ENCODE measurements at regions not wholly inside any gene's neighbourhood (a gene's known extent, or its start where the extent isn't known, plus 50 kb on each side); places are given as distances from the start of the nearest gene placed in this dataset.
"Not testable (repeated sequence)": the region's sequence is repeated elsewhere in the genome, so short reads cannot be mapped to it uniquely, and the experiment has no call there.

- TF ChIP-seq ZNF274 (IDR thresholded peaks at IDR 0.05; ENCODE audit: low read depth, low read length): no peak
- TF ChIP-seq YY1 (IDR thresholded peaks at IDR 0.05; ENCODE audit: insufficient read depth, insufficient read length): no peak
- no peak for TF ChIP-seq SUZ12 (IDR thresholded peaks at IDR 0.05; ENCODE audit: extremely low read depth, insufficient read depth, insufficient read length)
- H3K4me1 ChIP-seq (ENCODE audit: insufficient read depth, insufficient read length): no peaks in the 10 kb centered on the region
- no peak overlapping the region for H3K4me3 ChIP-seq (ENCODE audit: insufficient read length, low read depth)
- DNase-seq (ENCODE audit: low read depth, low spot score): no peak
- H3K9me3 ChIP-seq (ENCODE audit: insufficient read depth, low read length): peaks cover under 1% of the 10 kb centered on the region; the same call in 1 of the 2 replicates
- no peaks in the 10 kb centered on the region for H3K27me3 ChIP-seq (ENCODE audit: insufficient read depth, insufficient read length)
- no peak overlapping the region for H3K9ac ChIP-seq (ENCODE audit: insufficient read length, low read depth)
- no peaks in the 10 kb centered on the region for H3K36me3 ChIP-seq (ENCODE audit: insufficient read depth, insufficient read length, low read length)
These were observed 111.5 kb upstream of the ANTXRL start for GRCh38 chr10:46175296-46175695.

- no peaks in the 10 kb centered on the region for H3K27me3 ChIP-seq (ENCODE audit: insufficient read depth, insufficient read length)
- no peak for DNase-seq (ENCODE audit: low read depth, low spot score)
These were observed 111.0 kb upstream of the ANTXRL start for GRCh38 chr10:46175831-46176230.

GRCh38 chr10:46187431-46187830 is 99.4 kb upstream of the ANTXRL start:
- H3K4me3 ChIP-seq (ENCODE audit: insufficient read length, low read depth); H3K9me3 ChIP-seq (ENCODE audit: insufficient read depth, low read length); H3K9ac ChIP-seq (ENCODE audit: insufficient read length, low read depth); H3K36me3 ChIP-seq (ENCODE audit: insufficient read depth, insufficient read length, low read length); H3K27me3 ChIP-seq (ENCODE audit: insufficient read depth, insufficient read length); DNase-seq (ENCODE audit: low read depth, low spot score); H3K4me1 ChIP-seq (ENCODE audit: insufficient read depth, insufficient read length): not testable (repeated sequence)

More at GRCh38 chr10:46175831-46176230, 111.0 kb upstream of the ANTXRL start:
- TF ChIP-seq ZNF274 (IDR thresholded peaks at IDR 0.05; ENCODE audit: low read depth, low read length): no peak
- TF ChIP-seq SUZ12 (IDR thresholded peaks at IDR 0.05; ENCODE audit: extremely low read depth, insufficient read depth, insufficient read length): no peak
- TF ChIP-seq YY1 (IDR thresholded peaks at IDR 0.05; ENCODE audit: insufficient read depth, insufficient read length): no peak
- Histone ChIP-seq H3K4me3 (ENCODE audit: insufficient read length, low read depth) (no peak overlapping the region), H3K9ac (ENCODE audit: insufficient read length, low read depth) (no peak overlapping the region), H3K9me3 (ENCODE audit: insufficient read depth, low read length) (no peaks in the 10 kb centered on the region), H3K36me3 (ENCODE audit: insufficient read depth, insufficient read length, low read length) (no peaks in the 10 kb centered on the region), H3K4me1 (ENCODE audit: insufficient read depth, insufficient read length) (no peaks in the 10 kb centered on the region)

GRCh38 chr10:46197050-46197449 is 89.7 kb upstream of the ANTXRL start:
- Histone ChIP-seq H3K9ac (ENCODE audit: insufficient read length, low read depth) (no peak overlapping the region), H3K4me3 (ENCODE audit: insufficient read length, low read depth) (no peak overlapping the region), H3K4me1 (ENCODE audit: insufficient read depth, insufficient read length) (no peaks in the 10 kb centered on the region), H3K27me3 (ENCODE audit: insufficient read depth, insufficient read length) (no peaks in the 10 kb centered on the region), H3K9me3 (ENCODE audit: insufficient read depth, low read length) (no peaks in the 10 kb centered on the region), H3K36me3 (ENCODE audit: insufficient read depth, insufficient read length, low read length) (no peaks in the 10 kb centered on the region)
- DNase-seq (ENCODE audit: low read depth, low spot score): no peak
- TF ChIP-seq ZNF274 (IDR thresholded peaks at IDR 0.05; ENCODE audit: low read depth, low read length) (no peak), YY1 (IDR thresholded peaks at IDR 0.05; ENCODE audit: insufficient read depth, insufficient read length) (no peak), SUZ12 (IDR thresholded peaks at IDR 0.05; ENCODE audit: extremely low read depth, insufficient read depth, insufficient read length) (no peak)

- TF ChIP-seq ZNF274 (IDR thresholded peaks at IDR 0.05; ENCODE audit: low read depth, low read length): no peak
- no peak for TF ChIP-seq YY1 (IDR thresholded peaks at IDR 0.05; ENCODE audit: insufficient read depth, insufficient read length)
- TF ChIP-seq SUZ12 (IDR thresholded peaks at IDR 0.05; ENCODE audit: extremely low read depth, insufficient read depth, insufficient read length): no peak
- Histone ChIP-seq H3K4me1 (ENCODE audit: insufficient read depth, insufficient read length) (no peaks in the 10 kb centered on the region), H3K4me3 (ENCODE audit: insufficient read length, low read depth) (no peak overlapping the region), H3K9ac (ENCODE audit: insufficient read length, low read depth) (no peak overlapping the region), H3K27me3 (ENCODE audit: insufficient read depth, insufficient read length) (no peaks in the 10 kb centered on the region), H3K36me3 (ENCODE audit: insufficient read depth, insufficient read length, low read length) (no peaks in the 10 kb centered on the region), H3K9me3 (ENCODE audit: insufficient read depth, low read length) (no peaks in the 10 kb centered on the region)
- no peak for DNase-seq (ENCODE audit: low read depth, low spot score)
These were observed 88.3 kb upstream of the ANTXRL start for GRCh38 chr10:46198516-46198915.

GRCh38 chr10:46202405-46202804 is 84.4 kb upstream of the ANTXRL start:
- DNase-seq (ENCODE audit: low read depth, low spot score); H3K9ac ChIP-seq (ENCODE audit: insufficient read length, low read depth): not testable (repeated sequence)

GRCh38 chr10:46204482-46205102 is 82.2 kb upstream of the ANTXRL start:
- H3K36me3 ChIP-seq (ENCODE audit: insufficient read depth, insufficient read length, low read length); H3K9me3 ChIP-seq (ENCODE audit: insufficient read depth, low read length); H3K9ac ChIP-seq (ENCODE audit: insufficient read length, low read depth); H3K4me1 ChIP-seq (ENCODE audit: insufficient read depth, insufficient read length); H3K4me3 ChIP-seq (ENCODE audit: insufficient read length, low read depth); H3K27me3 ChIP-seq (ENCODE audit: insufficient read depth, insufficient read length); DNase-seq (ENCODE audit: low read depth, low spot score): not testable (repeated sequence)

More at GRCh38 chr10:46202405-46202804, 84.4 kb upstream of the ANTXRL start:
- H3K4me3 ChIP-seq (ENCODE audit: insufficient read length, low read depth); H3K27me3 ChIP-seq (ENCODE audit: insufficient read depth, insufficient read length); H3K36me3 ChIP-seq (ENCODE audit: insufficient read depth, insufficient read length, low read length); H3K9me3 ChIP-seq (ENCODE audit: insufficient read depth, low read length); H3K4me1 ChIP-seq (ENCODE audit: insufficient read depth, insufficient read length): not testable (repeated sequence)

GRCh38 chr10:46210427-46210826 is 76.4 kb upstream of the ANTXRL start:
- H3K4me3 ChIP-seq (ENCODE audit: insufficient read length, low read depth); H3K27me3 ChIP-seq (ENCODE audit: insufficient read depth, insufficient read length); H3K9me3 ChIP-seq (ENCODE audit: insufficient read depth, low read length); DNase-seq (ENCODE audit: low read depth, low spot score); H3K4me1 ChIP-seq (ENCODE audit: insufficient read depth, insufficient read length); H3K36me3 ChIP-seq (ENCODE audit: insufficient read depth, insufficient read length, low read length); H3K9ac ChIP-seq (ENCODE audit: insufficient read length, low read depth): not testable (repeated sequence)
